ENCODE measurements at regions not wholly inside any gene's neighbourhood (a gene's known extent, or its start where the extent isn't known, plus 50 kb on each side); places are given as distances from the start of the nearest gene placed in this dataset.

- no peaks in the 10 kb centered on the region for H3K9me3 ChIP-seq (replicated peaks)
Observed at GRCh38 chr5:38638656-38639055, 82.2 kb upstream of the LIFR start.

GRCh38 chr5:38639377-38640358, 83.2 kb upstream of the LIFR start:
- no peak for DNase-seq
- no peaks in the 10 kb centered on the region for H3K4me1 ChIP-seq
- H3K27ac ChIP-seq (replicated peaks), result no peak overlapping the region
- H3K36me3 ChIP-seq, result no peaks in the 10 kb centered on the region
- TF ChIP-seq, protein P1, sequence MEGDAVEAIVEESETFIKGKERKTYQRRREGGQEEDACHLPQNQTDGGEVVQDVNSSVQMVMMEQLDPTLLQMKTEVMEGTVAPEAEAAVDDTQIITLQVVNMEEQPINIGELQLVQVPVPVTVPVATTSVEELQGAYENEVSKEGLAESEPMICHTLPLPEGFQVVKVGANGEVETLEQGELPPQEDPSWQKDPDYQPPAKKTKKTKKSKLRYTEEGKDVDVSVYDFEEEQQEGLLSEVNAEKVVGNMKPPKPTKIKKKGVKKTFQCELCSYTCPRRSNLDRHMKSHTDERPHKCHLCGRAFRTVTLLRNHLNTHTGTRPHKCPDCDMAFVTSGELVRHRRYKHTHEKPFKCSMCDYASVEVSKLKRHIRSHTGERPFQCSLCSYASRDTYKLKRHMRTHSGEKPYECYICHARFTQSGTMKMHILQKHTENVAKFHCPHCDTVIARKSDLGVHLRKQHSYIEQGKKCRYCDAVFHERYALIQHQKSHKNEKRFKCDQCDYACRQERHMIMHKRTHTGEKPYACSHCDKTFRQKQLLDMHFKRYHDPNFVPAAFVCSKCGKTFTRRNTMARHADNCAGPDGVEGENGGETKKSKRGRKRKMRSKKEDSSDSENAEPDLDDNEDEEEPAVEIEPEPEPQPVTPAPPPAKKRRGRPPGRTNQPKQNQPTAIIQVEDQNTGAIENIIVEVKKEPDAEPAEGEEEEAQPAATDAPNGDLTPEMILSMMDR (IDR thresholded peaks at IDR 0.05; ENCODE audit: borderline replicate concordance), result no peak
- peaks cover 3% of the 10 kb centered on the region for H3K9me3 ChIP-seq (replicated peaks)
- H3K27me3 ChIP-seq (ENCODE audit: low read depth), result no peaks in the 10 kb centered on the region
- intact Hi-C loops (cut with micrococcal nuclease), result no loop called here
- no peak overlapping the region for H3K4me3 ChIP-seq

More at GRCh38 chr5:38638656-38639055, 82.2 kb upstream of the LIFR start:
- no peak for DNase-seq
- Histone ChIP-seq H3K36me3 (no peaks in the 10 kb centered on the region), H3K4me3 (no peak overlapping the region), H3K27ac (replicated peaks) (no peak overlapping the region), H3K4me1 (no peaks in the 10 kb centered on the region), H3K27me3 (ENCODE audit: low read depth) (no peaks in the 10 kb centered on the region)
- TF ChIP-seq, protein P1 (IDR thresholded peaks at IDR 0.05; ENCODE audit: borderline replicate concordance), result no peak
- intact Hi-C loops (cut with micrococcal nuclease), result no loop called here

DNA sequence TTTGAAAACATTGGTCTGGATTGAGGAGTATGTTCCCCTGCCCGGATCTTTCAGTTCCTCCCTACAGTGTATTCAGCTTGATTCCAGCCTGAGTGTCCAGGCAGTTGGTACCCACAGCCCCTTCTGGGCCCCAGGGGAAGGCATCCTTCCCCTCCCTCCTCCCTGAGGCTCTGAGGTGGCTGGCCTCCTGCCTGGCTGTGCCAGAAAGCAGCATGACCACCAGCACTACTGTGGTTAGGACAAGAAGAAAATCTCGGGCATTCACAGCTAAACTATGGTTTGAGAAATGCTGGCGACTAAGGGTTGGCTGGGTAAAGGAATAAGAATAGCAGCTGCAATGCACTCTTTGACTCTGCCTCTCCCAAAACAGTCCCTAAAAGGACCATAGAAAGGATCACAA, 84.6 kb upstream of the LIFR start:
- intact Hi-C loops (cut with micrococcal nuclease), result no loop called here
- peaks cover 3% of the 10 kb centered on the region for H3K9me3 ChIP-seq (replicated peaks)
- DNase-seq, result no peak
- no peak overlapping the region for H3K4me3 ChIP-seq
- TF ChIP-seq, protein P1 (IDR thresholded peaks at IDR 0.05; ENCODE audit: borderline replicate concordance), result no peak
- H3K27ac ChIP-seq (replicated peaks), result no peak overlapping the region
- no peaks in the 10 kb centered on the region for H3K27me3 ChIP-seq (ENCODE audit: low read depth)
- peaks cover 5% of the 10 kb centered on the region for H3K4me1 ChIP-seq
- H3K36me3 ChIP-seq, result no peaks in the 10 kb centered on the region

GRCh38 chr5:38642189-38642911, 85.9 kb upstream of the LIFR start:
- Histone ChIP-seq H3K27ac (replicated peaks) (no peak overlapping the region), H3K4me1 (peaks cover 5% of the 10 kb centered on the region), H3K4me3 (no peak overlapping the region), H3K36me3 (no peaks in the 10 kb centered on the region), H3K9me3 (replicated peaks) (peaks cover 3% of the 10 kb centered on the region), H3K27me3 (ENCODE audit: low read depth) (no peaks in the 10 kb centered on the region)
- DNase-seq, result no peak
- TF ChIP-seq, protein P1 (IDR thresholded peaks at IDR 0.05; ENCODE audit: borderline replicate concordance), result no peak
- intact Hi-C loops (cut with micrococcal nuclease), result no loop called here

DNA sequence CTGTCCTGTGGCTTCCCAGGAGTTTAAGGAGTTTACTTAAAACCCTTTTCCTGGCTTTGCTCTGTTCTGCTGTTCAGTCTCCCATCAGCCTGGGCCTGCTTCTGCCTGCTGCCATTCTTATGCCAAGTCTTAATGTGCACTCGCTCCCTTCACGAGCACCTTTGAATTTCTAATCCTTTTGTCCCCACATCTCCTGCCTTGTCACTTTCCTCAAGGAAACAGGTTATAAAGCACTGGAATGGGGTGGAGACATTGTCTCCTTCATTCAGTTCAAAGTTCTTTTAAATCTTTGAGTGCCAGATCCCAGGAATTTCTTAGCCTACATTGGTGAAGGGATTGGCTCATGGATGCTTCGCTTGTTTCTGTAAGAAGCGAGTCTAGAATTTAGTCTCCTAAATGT, 87.2 kb upstream of the LIFR start:
- intact Hi-C loops (cut with micrococcal nuclease), result no loop called here
- no peak for DNase-seq
- H3K36me3 ChIP-seq, result no peaks in the 10 kb centered on the region
- H3K9me3 ChIP-seq (replicated peaks), result peaks cover 3% of the 10 kb centered on the region
- H3K4me3 ChIP-seq, result no peak overlapping the region
- peaks cover 5% of the 10 kb centered on the region for H3K4me1 ChIP-seq
- no peak overlapping the region for H3K27ac ChIP-seq (replicated peaks)
- no peaks in the 10 kb centered on the region for H3K27me3 ChIP-seq (ENCODE audit: low read depth)
- TF ChIP-seq, protein P1 (IDR thresholded peaks at IDR 0.05; ENCODE audit: borderline replicate concordance), result no peak

Data from left ventricle myocardium inferior (tissue), 1 donor.